Upper lobe of left lung (tissue), 6 donors: ENCODE measurements at regions not wholly inside any gene's neighbourhood (a gene's known extent, or its start where the extent isn't known, plus 50 kb on each side); places are given as distances from the start of the nearest gene placed in this dataset.

ENCODE experiments used
- ATAC-seq, 2 donors: fragments of 200-7000 bp; cut with Tn5 transposase; one replicate each; pipeline ENCODE4 v1.9.1; 2022; ENCODE audit warnings: mild to moderate bottlenecking in 2 of 2, moderate library complexity in 2 of 2; ENCODE audit not compliant: low FRiP score in 2 of 2
- DNase-seq, 2 donors: peaks; one replicate each; pipeline ENCODE4 v3.0.0-alpha.2; 2019 to 2020
- H3K27ac ChIP-seq, 4 donors: fragments of 200-600 bp; sonication (generic); one replicate each; pipeline ENCODE4 v1.5.1; 2016 to 2019
- H3K27me3 ChIP-seq, 4 donors: fragments of 200-600 bp; sonication (generic); one replicate each; pipeline ENCODE4 v1.5.1; 2017 to 2019
- H3K36me3 ChIP-seq, 4 donors: fragments of 200-600 bp; sonication (generic); one replicate each; pipeline ENCODE4 v1.5.1; 2016 to 2019
- H3K4me1 ChIP-seq, 4 donors: fragments of 200-600 bp; sonication (generic); one replicate each; pipeline ENCODE4 v1.5.1; 2018 to 2019
- H3K4me3 ChIP-seq, 4 donors: fragments of 200-600 bp; sonication (generic); one replicate each; pipeline ENCODE4 v1.5.1; 2017 to 2019; ENCODE audit warnings: mild to moderate bottlenecking in 2 of 4, moderate library complexity in 1 of 4
- H3K9me3 ChIP-seq, 4 donors: fragments of 200-600 bp; sonication (generic); one replicate each; pipeline ENCODE4 v1.5.1; 2018 to 2019
- CTCF ChIP-seq, 6 experiments: fragments of 450-650 bp in 4 of 6; fragments of 200-600 bp in 2 of 6; sonication (generic) in 2 of 6; IDR thresholded peaks; one replicate each; pipeline ENCODE4 v1.5.1; 2016 to 2019; ENCODE audit warnings: antibody characterized with exemption in 6 of 6
- EP300 ChIP-seq, 4 donors: sonication (generic); formaldehyde crosslinking; IDR thresholded peaks; one replicate each; pipeline ENCODE4 v1.5.1; 2017; ENCODE audit warnings: antibody characterized with exemption in 4 of 4, control low read depth in 2 of 4
- POLR2A ChIP-seq, 4 donors: fragments of 450-650 bp; IDR thresholded peaks; one replicate each; pipeline ENCODE4 v1.5.1; 2016 to 2017; ENCODE audit warnings: antibody characterized with exemption in 4 of 4, mild to moderate bottlenecking in 2 of 4
- POLR2AphosphoS5 ChIP-seq, 2 donors: sonication (generic); formaldehyde crosslinking; IDR thresholded peaks; one replicate each; pipeline ENCODE4 v1.5.1; 2017; ENCODE audit warnings: antibody characterized with exemption in 2 of 2
- WGBS, 2 donors: methylation state at CpG; one replicate each; pipeline ENCODE4 v1.1.5; 2017 to 2018; 5-methylcytosine and 5-hydroxymethylcytosine counted together
- donor health status: DM: no; HTN: no; CAD: no; lungs with moderate emphysema.
- donor health status: DM: no; HTN: yes; CAD: no; lungs with severe emphysema.

GRCh38 chr6:100230953-100231316 lies 233.8 kb downstream of the SIM1 start:
- WGBS, 2 donors: 78 to 91% methylated on average over 1 of the region's 1 CpG
- H3K27me3 ChIP-seq: no peaks in the 10 kb centered on the region
- no peak overlapping the region for H3K4me3 ChIP-seq
- peaks cover 3 to 16% (median 5%) of the 10 kb centered on the region in 4 donors for H3K4me1 ChIP-seq
- H3K9me3 ChIP-seq: no peaks in the 10 kb centered on the region
- no peaks in the 10 kb centered on the region for H3K36me3 ChIP-seq
- H3K27ac ChIP-seq: no peak overlapping the region
- ATAC-seq (no peak), DNase-seq (no peak)
- no peak for TF ChIP-seq EP300 (IDR thresholded peaks at IDR 0.05)

DNA sequence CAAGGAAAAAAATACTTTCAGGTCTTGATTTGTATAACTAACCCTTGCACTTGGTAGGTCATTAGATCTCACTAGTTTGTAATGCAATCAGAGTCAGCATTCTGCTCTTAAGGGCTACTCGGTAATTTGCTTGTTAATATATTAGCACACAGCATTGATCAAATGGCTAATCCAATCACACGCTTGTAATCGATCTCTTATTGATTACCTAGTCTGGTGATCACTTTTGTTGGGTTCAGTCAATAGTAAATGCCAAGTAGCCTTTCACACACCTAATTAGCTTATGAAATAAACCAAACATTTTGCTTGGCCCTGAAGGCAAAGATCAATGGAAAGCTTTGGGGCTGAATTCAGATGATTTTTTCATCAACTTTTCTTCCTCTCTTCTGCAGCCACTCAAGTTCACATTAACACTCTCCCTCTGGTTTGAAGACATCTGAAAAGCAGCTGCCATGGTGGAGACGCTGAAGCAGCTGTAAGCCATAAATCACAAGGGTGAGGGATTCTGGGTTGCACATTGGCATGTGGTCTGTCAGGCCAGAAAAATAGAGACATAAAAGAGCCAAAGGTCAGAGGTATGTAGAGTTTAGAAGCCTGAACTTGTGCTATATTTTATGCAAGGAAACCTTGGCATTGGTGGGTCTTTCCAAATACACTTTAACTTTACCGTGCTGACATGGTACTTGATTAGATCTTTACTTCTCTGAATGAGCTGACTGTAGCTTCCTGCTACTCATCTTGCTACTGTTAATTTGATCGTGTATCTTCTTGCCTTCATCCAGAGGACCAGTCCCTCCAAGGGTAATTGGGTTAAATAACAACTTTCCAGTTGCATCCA lies 234.4 kb downstream of the SIM1 start:
- H3K27ac ChIP-seq: no peak overlapping the region
- H3K9me3 ChIP-seq: no peaks in the 10 kb centered on the region
- ATAC-seq: no peak
- TF ChIP-seq POLR2AphosphoS5 (IDR thresholded peaks at IDR 0.05) (no peak), EP300 (IDR thresholded peaks at IDR 0.05) (no peak), CTCF (IDR thresholded peaks at IDR 0.05) (no peak), POLR2A (IDR thresholded peaks at IDR 0.05) (no peak)
- no peaks in the 10 kb centered on the region for H3K27me3 ChIP-seq
- 88 to 90% methylated on average over 6 of the region's 6 CpGs for WGBS, 2 donors
- no peak for DNase-seq
- no peaks in the 10 kb centered on the region for H3K36me3 ChIP-seq
- peaks cover 3 to 16% (median 5%) of the 10 kb centered on the region in 4 donors for H3K4me1 ChIP-seq
- H3K4me3 ChIP-seq: no peak overlapping the region

GRCh38 chr6:100229512-100229911 lies 235.2 kb downstream of the SIM1 start:
- Histone ChIP-seq H3K27ac (no peak overlapping the region), H3K4me3 (peak overlapping the region in 3 of 4 donors; percentile 36 to 52 (median 46)), H3K9me3 (no peaks in the 10 kb centered on the region), H3K27me3 (no peaks in the 10 kb centered on the region), H3K36me3 (no peaks in the 10 kb centered on the region), H3K4me1 (peaks cover 3 to 16% (median 5%) of the 10 kb centered on the region in 4 donors)
- TF ChIP-seq EP300 (IDR thresholded peaks at IDR 0.05) (no peak), CTCF (IDR thresholded peaks at IDR 0.05) (no peak), POLR2AphosphoS5 (IDR thresholded peaks at IDR 0.05) (no peak), POLR2A (IDR thresholded peaks at IDR 0.05) (no peak)
- WGBS, 2 donors: 60 to 61% methylated on average over 5 of the region's 5 CpGs
- ATAC-seq (no peak), DNase-seq (peak in 1 of 2 donors; percentile 23)

DNA sequence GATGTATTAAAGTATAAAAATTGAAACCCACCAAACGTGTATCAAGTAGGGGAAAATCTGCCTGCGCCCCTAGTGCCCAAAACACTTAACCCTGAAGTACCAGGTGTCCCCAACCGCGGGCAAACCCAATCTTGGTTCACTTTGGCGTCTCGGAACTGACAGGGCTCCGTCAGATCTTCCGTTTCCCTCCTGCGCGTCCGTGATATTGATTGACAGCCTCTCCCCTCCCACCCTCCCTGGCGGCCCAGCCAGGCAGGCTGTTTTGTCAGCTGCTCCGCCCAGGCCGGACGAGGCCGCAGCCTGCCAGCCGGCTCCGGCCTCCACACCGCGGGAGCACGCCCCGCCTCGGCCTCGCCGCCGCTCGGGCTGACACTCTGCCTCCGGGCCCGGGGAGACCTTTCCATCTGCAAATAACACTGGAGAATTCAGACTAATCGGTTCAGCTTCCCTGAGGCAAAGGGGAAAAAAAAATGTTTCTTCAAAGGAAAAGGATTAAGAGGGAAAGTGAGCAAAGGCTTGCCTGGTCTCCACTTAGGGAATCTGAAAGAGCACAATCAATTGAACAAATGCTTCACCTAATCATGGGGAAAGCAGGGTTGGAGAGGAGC lies 234.9 kb upstream of the MCHR2 start:
- peak overlapping the region in 2 of 4 donors; percentile 10 to 20 for H3K27ac ChIP-seq
- no peaks in the 10 kb centered on the region for H3K36me3 ChIP-seq
- H3K4me1 ChIP-seq: peaks cover 3 to 16% (median 5%) of the 10 kb centered on the region in 4 donors
- WGBS, 2 donors: 0% methylated on average over 25 to 27 of the region's 30 CpGs
- no peaks in the 10 kb centered on the region for H3K27me3 ChIP-seq
- no peaks in the 10 kb centered on the region for H3K9me3 ChIP-seq
- H3K4me3 ChIP-seq: peak overlapping the region; percentile 25 to 52 (median 41)
- DNase-seq: peak; percentile 81 to 91
- peak; percentile 91 to 98 for ATAC-seq
- TF ChIP-seq POLR2AphosphoS5 (IDR thresholded peaks at IDR 0.05) (no peak), POLR2A (IDR thresholded peaks at IDR 0.05) (peak in 1 of 4 donors; percentile 34)

DNA sequence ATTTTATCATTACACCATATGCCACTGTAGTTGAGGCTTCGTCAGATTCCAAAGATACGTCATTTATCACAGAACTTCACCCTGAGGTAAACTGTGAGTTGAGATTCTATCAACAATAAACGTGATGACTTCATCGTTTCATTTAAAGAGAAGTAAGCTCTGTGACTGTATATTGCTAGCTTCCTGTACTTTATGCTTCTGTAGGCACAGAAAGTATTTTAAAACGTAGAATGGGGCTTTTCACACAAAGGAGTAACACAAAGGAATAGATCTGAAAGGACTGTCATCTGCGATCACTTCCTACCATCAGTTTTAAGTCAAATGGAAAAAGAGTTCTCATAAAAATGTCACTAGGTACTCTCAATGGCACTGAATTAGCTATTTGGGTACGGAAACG lies 234.4 kb upstream of the MCHR2 start:
- DNase-seq: no peak
- Histone ChIP-seq H3K4me3 (peak overlapping the region; percentile 25 to 52 (median 41)), H3K27ac (peak overlapping the region in 2 of 4 donors; percentile 10 to 20), H3K9me3 (no peaks in the 10 kb centered on the region), H3K36me3 (no peaks in the 10 kb centered on the region), H3K27me3 (no peaks in the 10 kb centered on the region), H3K4me1 (peaks cover 3 to 16% (median 5%) of the 10 kb centered on the region in 4 donors)
- ATAC-seq: no peak
- TF ChIP-seq EP300 (IDR thresholded peaks at IDR 0.05): no peak
- TF ChIP-seq POLR2A (IDR thresholded peaks at IDR 0.05): no peak
- TF ChIP-seq POLR2AphosphoS5 (IDR thresholded peaks at IDR 0.05): no peak
- TF ChIP-seq CTCF (IDR thresholded peaks at IDR 0.05): no peak
- WGBS, 2 donors: 25 to 29% methylated on average over 8 of the region's 8 CpGs
